Psoas muscle (tissue), 7 donors: ENCODE measurements at regions not wholly inside any gene's neighbourhood (a gene's known extent, or its start where the extent isn't known, plus 50 kb on each side); places are given as distances from the start of the nearest gene placed in this dataset.
A peak's percentile ranks its signal among the peaks of the same experiment; 100 is the strongest.

ENCODE experiments used
- ATAC-seq, 4 donors: fragments of 200-7000 bp; cut with Tn5 transposase; one replicate each; pipeline ENCODE4 v1.9.1; 2020; ENCODE audit warnings: moderate library complexity in 3 of 4, mild to moderate bottlenecking in 2 of 4
- DNase-seq, 2 donors: peaks; one replicate each; pipeline ENCODE4 v3.0.0-alpha.2; 2020
- H3K27ac ChIP-seq: fragments of 200-600 bp; one replicate; pipeline ENCODE4 v1.8.0; 2022
- H3K27me3 ChIP-seq, 3 donors: fragments of 200-600 bp in 1 of 3; one replicate each; pipeline versions ENCODE4 v1.6.1 to v1.8.0; 2013 to 2022; ENCODE audit warnings: low read length in 2 of 3, mild to moderate bottlenecking in 2 of 3, moderate library complexity in 1 of 3; ENCODE audit not compliant: insufficient read depth in 3 of 3
- H3K36me3 ChIP-seq, 2 donors: fragments of 200-600 bp in 1 of 2; one replicate each; pipeline versions ENCODE4 v1.6.1 to v1.8.0; 2013 to 2022; ENCODE audit warnings: low read depth in 1 of 2, mild to moderate bottlenecking in 1 of 2, moderate library complexity in 1 of 2; ENCODE audit not compliant: insufficient read depth in 1 of 2
- H3K4me1 ChIP-seq: fragments of 200-600 bp; one replicate; pipeline ENCODE4 v1.8.0; 2022
- H3K4me3 ChIP-seq: fragments of 200-600 bp; one replicate; pipeline ENCODE4 v1.8.0; 2022; ENCODE audit warnings: mild to moderate bottlenecking
- H3K9me3 ChIP-seq: fragments of 200-600 bp; one replicate; pipeline ENCODE4 v1.8.0; 2022
- CTCF ChIP-seq: fragments of 200-600 bp; IDR thresholded peaks from one replicate; pipeline ENCODE4 v1.8.0; 2022; ENCODE audit warnings: antibody characterized with exemption
- WGBS, 3 donors: extraction: QIAGEN DNeasy Blood & Tissue Kit; methylation state at CpG; one replicate each; pipeline versions ENCODE4 v1.1.6 to v1.1.7; 2013; 5-methylcytosine and 5-hydroxymethylcytosine counted together
- intact Hi-C, 2 donors: fragments of 100-400 bp; cut with DNase I; formaldehyde crosslinking; loops; one replicate each; pipeline versions ENCODE4 v1.11.0 to v1.14.2; 2022
- donor health status: healthy with polysubstance abuse.
- donor health status: DM: no; HTN: no; CAD: no; lungs with moderate emphysema.
- donor health status: Bipolar disorder and iron deficiency.
- donor health status: healthy.
- donor health status: DM: yes; HTN: yes; CAD: no.
- donor health status: DM: no; HTN: no; CAD: no.
- donor health status: DM: yes; HTN: yes; CAD: no.

- intact Hi-C loops, result no loop called here
- H3K27me3 ChIP-seq, result peaks cover 0 to under 1% (median 0%) of the 10 kb centered on the region in 3 donors
- H3K36me3 ChIP-seq, result no peaks in the 10 kb centered on the region
- ATAC-seq, result no peak
- no peak for TF ChIP-seq CTCF
- no peak overlapping the region for H3K4me3 ChIP-seq
- no peak overlapping the region for H3K27ac ChIP-seq
- H3K9me3 ChIP-seq, result no peaks in the 10 kb centered on the region
- no peaks in the 10 kb centered on the region for H3K4me1 ChIP-seq
- DNase-seq, result no peak
- WGBS, 3 donors, result 51 to 62% (median 60%) methylated on average over 3 of the region's 3 CpGs
Measured at GRCh38 chr4:167614866-167615265, 380.6 kb upstream of the SPOCK3 start.

GRCh38 chr4:167616476-167616875, 382.2 kb upstream of the SPOCK3 start:
- ATAC-seq, result no peak
- Histone ChIP-seq H3K27ac (no peak overlapping the region), H3K4me1 (no peaks in the 10 kb centered on the region), H3K4me3 (no peak overlapping the region), H3K9me3 (no peaks in the 10 kb centered on the region), H3K27me3 (peaks cover 0 to 3% (median 0%) of the 10 kb centered on the region in 3 donors), H3K36me3 (no peaks in the 10 kb centered on the region)
- 0 to 40% (median 32%) methylated on average over 1 of the region's 1 CpG for WGBS, 3 donors
- no peak for DNase-seq
- intact Hi-C loops, result no loop called here
- TF ChIP-seq CTCF, result no peak

- WGBS, 3 donors, result 47 to 53% (median 49%) methylated on average over 10 of the region's 10 CpGs
- intact Hi-C loops, result loop anchor here (5.0 to 10.0 kb wide), 2 partner anchors 598 to 600 kb away; no protein-coding TSS in a partner anchor
- Histone ChIP-seq H3K4me3 (no peak overlapping the region), H3K27me3 (peaks cover 0 to 3% (median 0%) of the 10 kb centered on the region in 3 donors), H3K27ac (no peak overlapping the region), H3K9me3 (no peaks in the 10 kb centered on the region), H3K4me1 (no peaks in the 10 kb centered on the region), H3K36me3 (no peaks in the 10 kb centered on the region)
- peak; percentile 47 for TF ChIP-seq CTCF
- DNase-seq (peak; percentile 15 to 53), ATAC-seq (no peak)
Measured at GRCh38 chr4:167622481-167623240, 388.4 kb upstream of the SPOCK3 start.

GRCh38 chr4:167623241-167623572, 388.9 kb upstream of the SPOCK3 start:
- Histone ChIP-seq H3K9me3 (no peaks in the 10 kb centered on the region), H3K36me3 (no peaks in the 10 kb centered on the region), H3K4me3 (no peak overlapping the region), H3K27ac (no peak overlapping the region), H3K27me3 (peaks cover 0 to 3% (median 0%) of the 10 kb centered on the region in 3 donors), H3K4me1 (no peaks in the 10 kb centered on the region)
- 79 to 80% (median 79%) methylated on average over 3 of the region's 3 CpGs for WGBS, 3 donors
- intact Hi-C loops, result loop anchor here (5.0 to 10.0 kb wide), 2 partner anchors 598 to 601 kb away; no protein-coding TSS in a partner anchor
- DNase-seq (no peak), ATAC-seq (no peak)
- no peak for TF ChIP-seq CTCF
